Central memory CD8-positive, alpha-beta T cell (primary cell): ENCODE measurements at regions not wholly inside any gene's neighbourhood (a gene's known extent, or its start where the extent isn't known, plus 50 kb on each side); places are given as distances from the start of the nearest gene placed in this dataset.

Source experiments
- ATAC-seq: fragments of 150-1000 bp; cut with Tn5 transposase; replicated peaks from 2 replicates; pipeline ENCODE4 v1.10.0; 2022; ENCODE audit warnings: mild to moderate bottlenecking, moderate FRiP score, moderate number of reproducible peaks; ENCODE audit not compliant: poor library complexity, severe bottlenecking; ENCODE audit errors: extremely low read depth
- DNase-seq, 2 donors: peaks; one replicate each; pipeline ENCODE4 v3.0.0; 2021; ENCODE audit warnings: low spot score in 2 of 2
- H3K27ac Mint-ChIP-seq: one replicate; pipeline ENCODE4 v1.8.0; 2022; ENCODE audit warnings: low read depth, mild to moderate bottlenecking, moderate library complexity, mixed read lengths
- H3K27me3 Mint-ChIP-seq: one replicate; pipeline ENCODE4 v1.8.0; 2022; ENCODE audit warnings: mixed read lengths
- H3K36me3 Mint-ChIP-seq: one replicate; pipeline ENCODE4 v1.8.0; 2022; ENCODE audit warnings: mild to moderate bottlenecking, moderate library complexity, mixed read lengths; ENCODE audit not compliant: insufficient read depth
- H3K4me1 Mint-ChIP-seq: one replicate; pipeline ENCODE4 v1.8.0; 2022; ENCODE audit warnings: mixed read lengths
- H3K4me3 Mint-ChIP-seq: one replicate; pipeline ENCODE4 v1.8.0; 2022; ENCODE audit warnings: mild to moderate bottlenecking, moderate library complexity, mixed read lengths
- H3K9me3 Mint-ChIP-seq: one replicate; pipeline ENCODE4 v1.8.0; 2022; ENCODE audit warnings: mixed read lengths

DNA sequence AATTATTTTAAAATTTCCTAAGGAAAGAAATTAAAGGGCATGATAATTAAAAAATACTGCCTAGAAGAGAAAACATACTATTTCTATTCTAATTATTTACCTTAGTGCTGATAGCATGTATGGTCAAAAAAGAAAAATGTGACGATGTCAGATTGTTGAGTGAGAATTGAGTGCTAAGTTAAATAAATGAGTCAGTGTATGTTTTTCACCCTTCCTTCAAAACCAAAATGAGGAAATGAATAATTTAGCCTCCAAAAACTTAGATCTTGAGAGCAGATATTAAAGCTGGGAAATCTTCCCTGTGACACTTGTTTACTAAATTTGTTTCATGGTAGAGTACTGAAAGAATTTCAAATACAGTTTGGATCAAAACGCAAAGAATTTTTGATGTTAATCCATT lies 58.6 kb upstream of the NYAP2 start:
- Mint-ChIP-seq H3K27me3 (peaks cover 44% of the 10 kb centered on the region), H3K27ac (no peak overlapping the region), H3K4me3 (no peak overlapping the region), H3K9me3 (peaks cover 7% of the 10 kb centered on the region), H3K4me1 (no peaks in the 10 kb centered on the region), H3K36me3 (no peaks in the 10 kb centered on the region)
- no peak for ATAC-seq
- no peak for DNase-seq

DNA sequence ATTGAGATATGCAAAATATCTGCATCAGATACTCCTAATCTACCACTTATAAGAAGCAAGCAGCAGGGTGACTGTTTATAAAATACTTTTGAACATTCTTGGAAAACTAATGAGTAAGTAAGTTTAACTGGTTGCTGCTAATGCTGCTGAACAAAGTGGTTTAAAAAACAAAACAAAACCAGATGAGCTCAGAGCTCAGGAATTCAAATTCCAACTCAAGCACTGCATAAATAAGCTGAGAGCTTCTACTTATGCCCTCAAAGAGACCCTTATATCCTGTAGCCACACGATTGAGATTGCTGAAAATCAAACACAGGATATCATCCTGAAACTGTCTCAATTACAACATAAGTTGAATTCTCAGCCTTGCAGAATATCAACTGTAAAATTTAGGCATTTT lies 62.3 kb upstream of the NYAP2 start:
- no peak overlapping the region for H3K4me3 Mint-ChIP-seq
- DNase-seq (no peak), ATAC-seq (no peak)
- no peaks in the 10 kb centered on the region for H3K9me3 Mint-ChIP-seq
- peaks cover 20% of the 10 kb centered on the region for H3K27me3 Mint-ChIP-seq
- H3K27ac Mint-ChIP-seq = no peak overlapping the region
- H3K36me3 Mint-ChIP-seq = no peaks in the 10 kb centered on the region
- H3K4me1 Mint-ChIP-seq = no peaks in the 10 kb centered on the region

DNA sequence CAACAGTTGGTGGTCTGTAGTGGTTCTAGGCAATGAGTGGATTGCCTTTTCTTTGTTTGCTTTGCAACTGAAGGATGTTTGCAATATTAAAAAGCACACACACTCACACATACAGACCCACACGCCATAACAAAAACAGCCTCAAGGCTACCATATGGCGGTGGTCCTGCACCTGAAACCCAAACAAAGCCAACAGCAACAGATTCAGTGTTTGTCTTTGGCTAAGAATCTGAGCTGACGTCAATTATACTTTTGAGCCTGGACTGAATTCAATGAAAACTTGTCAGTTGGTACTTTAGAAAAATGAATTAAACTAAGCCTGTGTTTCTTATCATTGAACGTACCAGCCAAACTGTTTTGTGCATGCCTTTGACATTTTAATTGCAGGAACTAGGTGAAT lies 65.0 kb upstream of the NYAP2 start:
- H3K27ac Mint-ChIP-seq = no peak overlapping the region
- ATAC-seq = no peak
- peaks cover 20% of the 10 kb centered on the region for H3K27me3 Mint-ChIP-seq
- H3K36me3 Mint-ChIP-seq = no peaks in the 10 kb centered on the region
- no peak overlapping the region for H3K4me3 Mint-ChIP-seq
- no peaks in the 10 kb centered on the region for H3K4me1 Mint-ChIP-seq
- H3K9me3 Mint-ChIP-seq = no peaks in the 10 kb centered on the region
- DNase-seq = no peak

GRCh38 chr2:225328192-225328591 lies 71.3 kb upstream of the NYAP2 start:
- DNase-seq = no peak
- H3K27ac Mint-ChIP-seq = no peak overlapping the region
- no peak for ATAC-seq
- H3K4me1 Mint-ChIP-seq = no peaks in the 10 kb centered on the region
- no peak overlapping the region for H3K4me3 Mint-ChIP-seq
- no peaks in the 10 kb centered on the region for H3K36me3 Mint-ChIP-seq
- peaks cover 13% of the 10 kb centered on the region for H3K27me3 Mint-ChIP-seq
- H3K9me3 Mint-ChIP-seq = no peaks in the 10 kb centered on the region

DNA sequence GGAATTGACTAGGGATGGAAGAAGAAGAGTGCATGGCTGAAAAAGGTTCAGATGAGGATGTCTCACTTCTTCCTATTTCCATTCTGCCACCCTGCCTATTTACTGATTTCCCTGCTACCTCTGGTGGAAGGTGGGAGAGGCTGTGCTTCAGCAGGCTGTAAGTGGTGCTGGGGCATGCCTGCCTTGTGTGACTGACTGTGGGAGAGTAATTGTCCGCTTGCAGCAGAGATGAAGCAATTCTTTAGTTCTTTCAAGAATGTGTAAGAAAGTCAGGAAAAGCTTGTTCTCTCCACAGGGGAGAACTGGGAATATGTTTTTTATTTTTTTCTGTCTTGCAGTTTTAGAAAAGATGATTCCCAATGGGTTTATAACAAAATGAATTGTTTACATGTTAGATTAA lies 72.5 kb upstream of the NYAP2 start:
- H3K4me3 Mint-ChIP-seq = no peak overlapping the region

DNA sequence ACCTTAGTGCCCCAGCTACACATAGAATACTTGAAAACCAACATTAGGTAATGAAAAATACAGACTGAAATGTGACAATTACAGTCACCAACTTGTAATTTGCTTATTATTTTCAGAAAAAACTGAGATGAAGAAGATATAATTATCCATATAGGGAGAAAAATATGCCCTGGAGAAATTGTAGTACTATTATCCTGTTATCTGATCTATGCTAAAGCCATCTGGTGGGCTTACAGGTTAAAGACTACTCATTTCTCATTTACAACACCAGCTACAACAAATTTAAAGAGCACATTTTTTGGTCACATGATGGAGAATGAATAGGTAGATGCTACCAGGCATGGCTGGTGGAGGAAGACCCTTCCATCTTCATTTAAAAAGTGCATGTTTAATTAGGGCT lies 79.6 kb upstream of the NYAP2 start:
- no peaks in the 10 kb centered on the region for H3K36me3 Mint-ChIP-seq
- H3K27me3 Mint-ChIP-seq = no peaks in the 10 kb centered on the region
- no peaks in the 10 kb centered on the region for H3K4me1 Mint-ChIP-seq
- ATAC-seq = no peak
- H3K9me3 Mint-ChIP-seq = no peaks in the 10 kb centered on the region
- no peak overlapping the region for H3K27ac Mint-ChIP-seq
- no peak for DNase-seq
- H3K4me3 Mint-ChIP-seq = no peak overlapping the region

More for the DNA sequence above, 72.5 kb upstream of the NYAP2 start:
- no peak for DNase-seq
- H3K36me3 Mint-ChIP-seq = no peaks in the 10 kb centered on the region
- peaks cover 13% of the 10 kb centered on the region for H3K27me3 Mint-ChIP-seq
- no peak for ATAC-seq
- H3K9me3 Mint-ChIP-seq = no peaks in the 10 kb centered on the region
- no peaks in the 10 kb centered on the region for H3K4me1 Mint-ChIP-seq
- no peak overlapping the region for H3K27ac Mint-ChIP-seq

- Mint-ChIP-seq H3K4me1 (no peaks in the 10 kb centered on the region), H3K4me3 (no peak overlapping the region), H3K9me3 (no peaks in the 10 kb centered on the region), H3K27ac (no peak overlapping the region), H3K27me3 (no peaks in the 10 kb centered on the region), H3K36me3 (no peaks in the 10 kb centered on the region)
- DNase-seq (no peak), ATAC-seq (no peak)
These were observed 81.1 kb upstream of the NYAP2 start for GRCh38 chr2:225318440-225318839.

DNA sequence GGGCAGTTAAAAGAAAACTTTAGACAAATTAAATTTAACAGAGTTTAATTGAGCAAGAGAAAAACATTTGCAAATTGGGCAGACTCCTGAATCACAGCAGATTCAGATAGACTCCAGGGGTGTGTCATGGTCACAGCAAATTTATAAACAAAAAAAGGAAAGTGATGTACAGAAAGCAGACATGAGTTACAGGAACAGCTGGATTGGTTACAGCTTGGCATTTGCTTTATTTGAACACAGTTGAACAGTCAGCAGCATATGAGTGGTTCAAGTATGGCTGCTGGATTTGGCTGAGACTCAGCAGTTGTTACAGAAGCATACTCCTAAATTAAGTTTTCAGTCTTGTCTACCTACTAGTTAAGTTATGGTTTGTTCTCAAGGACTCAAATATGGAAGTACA lies 82.3 kb upstream of the NYAP2 start:
- no peaks in the 10 kb centered on the region for H3K9me3 Mint-ChIP-seq
- no peak overlapping the region for H3K4me3 Mint-ChIP-seq
- no peaks in the 10 kb centered on the region for H3K27me3 Mint-ChIP-seq
- no peak overlapping the region for H3K27ac Mint-ChIP-seq
- DNase-seq (no peak), ATAC-seq (no peak)
- H3K4me1 Mint-ChIP-seq = no peaks in the 10 kb centered on the region
- H3K36me3 Mint-ChIP-seq = no peaks in the 10 kb centered on the region

DNA sequence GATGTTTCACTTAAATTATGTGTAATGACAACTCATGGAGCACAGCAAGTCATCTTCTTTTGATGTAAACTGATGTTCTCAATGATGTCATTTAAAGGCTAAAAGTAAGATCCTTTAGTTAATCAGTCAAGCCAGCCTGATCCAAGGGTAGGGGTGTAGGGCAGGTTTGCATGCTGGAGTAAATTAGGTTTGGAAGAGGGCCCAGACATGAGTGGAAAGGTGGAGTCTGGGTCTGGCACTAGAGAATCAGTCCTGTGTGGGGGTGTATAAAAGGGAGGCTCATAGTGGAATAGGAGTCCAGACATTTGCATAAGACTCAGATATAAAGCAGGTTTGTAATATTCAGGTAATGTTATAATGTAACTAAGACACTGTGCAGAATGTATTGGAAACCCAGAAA lies 88.8 kb upstream of the NYAP2 start:
- Mint-ChIP-seq H3K36me3 (no peaks in the 10 kb centered on the region), H3K9me3 (no peaks in the 10 kb centered on the region), H3K27ac (no peak overlapping the region), H3K4me3 (no peak overlapping the region), H3K27me3 (peaks cover 20% of the 10 kb centered on the region), H3K4me1 (no peaks in the 10 kb centered on the region)
- DNase-seq = no peak
- ATAC-seq = no peak

DNA sequence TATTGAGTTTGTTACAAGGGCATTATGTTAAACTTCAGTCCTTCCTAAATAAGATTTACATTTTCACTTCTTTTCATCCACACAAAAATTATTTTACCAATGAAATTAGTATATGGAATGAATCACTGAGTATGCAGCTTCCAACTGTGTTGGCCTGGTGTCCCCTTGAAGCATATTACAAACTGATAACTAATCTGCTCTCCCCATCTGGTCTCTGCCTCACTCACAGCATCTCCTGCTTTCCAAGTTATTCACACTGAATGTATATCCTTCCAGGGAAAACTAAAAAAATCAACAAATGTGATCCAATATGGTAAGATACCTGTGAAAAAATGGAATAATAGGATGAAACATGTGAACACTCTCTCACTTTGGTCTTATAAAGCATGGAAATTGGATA lies 90.0 kb upstream of the NYAP2 start:
- Mint-ChIP-seq H3K27me3 (peaks cover 29% of the 10 kb centered on the region), H3K4me1 (no peaks in the 10 kb centered on the region), H3K36me3 (no peaks in the 10 kb centered on the region), H3K4me3 (no peak overlapping the region), H3K9me3 (no peaks in the 10 kb centered on the region), H3K27ac (no peak overlapping the region)
- DNase-seq (no peak), ATAC-seq (no peak)

DNA sequence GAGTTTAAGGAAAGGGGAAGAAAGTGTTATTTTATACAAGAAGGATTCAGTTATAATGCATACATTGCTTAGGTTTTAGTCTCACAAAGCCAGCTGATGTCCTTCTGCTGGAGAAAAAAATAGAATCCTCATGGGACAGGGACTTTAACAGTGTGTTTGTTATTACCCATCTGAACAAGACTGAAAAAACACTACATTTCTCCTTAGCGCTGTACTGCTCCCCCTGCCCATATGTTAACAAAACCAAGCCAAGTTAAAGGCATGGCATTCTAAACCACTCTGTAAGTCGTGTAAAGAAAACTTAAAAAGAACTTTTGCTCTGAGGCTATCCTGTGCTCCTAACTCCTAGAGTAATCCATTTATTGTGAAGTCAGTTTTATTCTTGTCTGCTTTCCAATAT lies 102.6 kb upstream of the NYAP2 start:
- Mint-ChIP-seq H3K36me3 (no peaks in the 10 kb centered on the region), H3K4me3 (no peak overlapping the region), H3K4me1 (no peaks in the 10 kb centered on the region), H3K27ac (no peak overlapping the region), H3K27me3 (peaks cover 53% of the 10 kb centered on the region), H3K9me3 (peaks cover 6% of the 10 kb centered on the region)
- ATAC-seq (no peak), DNase-seq (no peak)

GRCh38 chr2:225295102-225295501 lies 104.4 kb upstream of the NYAP2 start:
- Mint-ChIP-seq H3K27ac (no peak overlapping the region), H3K4me3 (no peak overlapping the region), H3K4me1 (no peaks in the 10 kb centered on the region), H3K36me3 (no peaks in the 10 kb centered on the region), H3K9me3 (no peaks in the 10 kb centered on the region), H3K27me3 (peaks cover 52% of the 10 kb centered on the region)
- ATAC-seq (no peak), DNase-seq (no peak)

DNA sequence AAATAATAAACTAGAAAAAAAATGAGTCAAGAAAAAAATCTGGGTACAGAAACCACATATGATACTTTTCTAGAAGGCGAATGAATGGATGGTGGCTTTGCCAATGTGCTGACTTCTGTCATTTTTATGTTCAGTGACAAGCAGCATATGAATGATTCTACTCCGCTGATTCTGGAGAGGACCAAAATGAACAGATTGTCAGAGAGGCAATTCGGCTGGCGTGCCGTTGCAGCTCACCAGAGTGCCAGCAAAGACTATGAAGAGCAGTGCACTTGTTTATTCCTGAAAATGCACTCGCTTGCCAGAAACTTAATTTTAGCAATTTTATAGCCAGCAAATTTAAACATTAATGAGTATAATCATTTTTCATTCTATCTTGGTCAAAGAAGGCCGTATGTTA lies 105.9 kb upstream of the NYAP2 start:
- no peak overlapping the region for H3K4me3 Mint-ChIP-seq
- H3K27me3 Mint-ChIP-seq = peaks cover 44% of the 10 kb centered on the region
- no peaks in the 10 kb centered on the region for H3K9me3 Mint-ChIP-seq
- H3K4me1 Mint-ChIP-seq = no peaks in the 10 kb centered on the region
- H3K27ac Mint-ChIP-seq = no peak overlapping the region
- DNase-seq = no peak
- no peaks in the 10 kb centered on the region for H3K36me3 Mint-ChIP-seq
- ATAC-seq = no peak

GRCh38 chr2:225290757-225291400 lies 108.6 kb upstream of the NYAP2 start:
- no peaks in the 10 kb centered on the region for H3K4me1 Mint-ChIP-seq
- DNase-seq = no peak
- H3K9me3 Mint-ChIP-seq = no peaks in the 10 kb centered on the region
- H3K36me3 Mint-ChIP-seq = no peaks in the 10 kb centered on the region
- ATAC-seq = no peak
- H3K27me3 Mint-ChIP-seq = peaks cover 32% of the 10 kb centered on the region
- H3K27ac Mint-ChIP-seq = no peak overlapping the region
- H3K4me3 Mint-ChIP-seq = no peak overlapping the region
